DND-41 (cell line): ENCODE measurements at regions not wholly inside any gene's neighbourhood (a gene's known extent, or its start where the extent isn't known, plus 50 kb on each side); places are given as distances from the start of the nearest gene placed in this dataset.
"Not testable (repeated sequence)": the region's sequence is repeated elsewhere in the genome, so short reads cannot be mapped to it uniquely, and the experiment has no call there.

Experiments used
- EZH2 ChIP-seq: IDR thresholded peaks from 3 replicates; pipeline ENCODE4 v1.6.1; 2012; ENCODE audit warnings: borderline replicate concordance, low read depth, mild to moderate bottlenecking, moderate library complexity, low read length, inconsistent platforms; ENCODE audit not compliant: severe bottlenecking
- TF ChIP-seq, protein P1 (sequence below): IDR thresholded peaks from 2 replicates; pipeline ENCODE4 v1.5.1; 2012; ENCODE audit warnings: borderline replicate concordance, low read length, moderate library complexity, mild to moderate bottlenecking; ENCODE audit not compliant: poor library complexity, severe bottlenecking; ENCODE audit errors: extremely low read depth

GRCh38 chr10:47599657-47600056 is 76.2 kb upstream of the AGAP9 start:
- TF ChIP-seq, protein P1, sequence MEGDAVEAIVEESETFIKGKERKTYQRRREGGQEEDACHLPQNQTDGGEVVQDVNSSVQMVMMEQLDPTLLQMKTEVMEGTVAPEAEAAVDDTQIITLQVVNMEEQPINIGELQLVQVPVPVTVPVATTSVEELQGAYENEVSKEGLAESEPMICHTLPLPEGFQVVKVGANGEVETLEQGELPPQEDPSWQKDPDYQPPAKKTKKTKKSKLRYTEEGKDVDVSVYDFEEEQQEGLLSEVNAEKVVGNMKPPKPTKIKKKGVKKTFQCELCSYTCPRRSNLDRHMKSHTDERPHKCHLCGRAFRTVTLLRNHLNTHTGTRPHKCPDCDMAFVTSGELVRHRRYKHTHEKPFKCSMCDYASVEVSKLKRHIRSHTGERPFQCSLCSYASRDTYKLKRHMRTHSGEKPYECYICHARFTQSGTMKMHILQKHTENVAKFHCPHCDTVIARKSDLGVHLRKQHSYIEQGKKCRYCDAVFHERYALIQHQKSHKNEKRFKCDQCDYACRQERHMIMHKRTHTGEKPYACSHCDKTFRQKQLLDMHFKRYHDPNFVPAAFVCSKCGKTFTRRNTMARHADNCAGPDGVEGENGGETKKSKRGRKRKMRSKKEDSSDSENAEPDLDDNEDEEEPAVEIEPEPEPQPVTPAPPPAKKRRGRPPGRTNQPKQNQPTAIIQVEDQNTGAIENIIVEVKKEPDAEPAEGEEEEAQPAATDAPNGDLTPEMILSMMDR, result not testable (repeated sequence)
- not testable (repeated sequence) for TF ChIP-seq EZH2
